HG02678 (cell line): ENCODE measurements at regions not wholly inside any gene's neighbourhood (a gene's known extent, or its start where the extent isn't known, plus 50 kb on each side); places are given as distances from the start of the nearest gene placed in this dataset.
"Not testable (repeated sequence)": the region's sequence is repeated elsewhere in the genome, so short reads cannot be mapped to it uniquely, and the experiment has no call there.

Experiments used
- ATAC-seq: cut with Tn5 transposase; IDR thresholded peaks from one replicate; pipeline ENCODE4 v1.9.1; 2021; ENCODE audit warnings: mild to moderate bottlenecking, moderate library complexity; ENCODE audit not compliant: unreplicated experiment

GRCh38 chr2:185245806-185246205, 492.8 kb upstream of the FSIP2 start:
- ATAC-seq, result no peak

GRCh38 chr2:185246717-185247116, 491.9 kb upstream of the FSIP2 start:
- no peak for ATAC-seq

- peak; percentile 73 for ATAC-seq
Measured at GRCh38 chr2:185255566-185255965, 483.0 kb upstream of the FSIP2 start.

- no peak for ATAC-seq
Measured at GRCh38 chr2:185265747-185266146, 472.9 kb upstream of the FSIP2 start.

GRCh38 chr2:185268651-185269050, 470.0 kb upstream of the FSIP2 start:
- no peak for ATAC-seq

GRCh38 chr2:185274718-185275484, 463.7 kb upstream of the FSIP2 start:
- ATAC-seq, result no peak

GRCh38 chr2:185275979-185276378, 462.6 kb upstream of the FSIP2 start:
- not testable (repeated sequence) for ATAC-seq

DNA sequence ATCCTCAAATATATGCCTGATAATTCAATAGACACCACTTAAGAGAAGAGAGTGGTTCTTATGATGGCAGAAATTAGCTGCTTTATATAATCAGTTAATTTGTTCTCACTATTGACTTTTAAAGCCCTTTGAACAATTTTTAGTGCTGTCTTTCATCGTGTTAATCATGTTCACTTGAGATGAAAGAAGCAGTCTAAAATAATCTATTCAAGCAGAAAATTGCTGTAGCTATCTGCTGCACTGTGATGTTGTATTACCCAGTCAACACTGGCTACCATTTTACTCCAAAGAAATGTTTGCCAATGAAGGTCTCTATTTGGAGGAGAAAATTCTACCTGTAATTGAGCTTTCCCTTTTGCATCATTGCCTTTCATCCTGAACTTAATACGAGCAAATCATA, 459.8 kb upstream of the FSIP2 start:
- no peak for ATAC-seq

DNA sequence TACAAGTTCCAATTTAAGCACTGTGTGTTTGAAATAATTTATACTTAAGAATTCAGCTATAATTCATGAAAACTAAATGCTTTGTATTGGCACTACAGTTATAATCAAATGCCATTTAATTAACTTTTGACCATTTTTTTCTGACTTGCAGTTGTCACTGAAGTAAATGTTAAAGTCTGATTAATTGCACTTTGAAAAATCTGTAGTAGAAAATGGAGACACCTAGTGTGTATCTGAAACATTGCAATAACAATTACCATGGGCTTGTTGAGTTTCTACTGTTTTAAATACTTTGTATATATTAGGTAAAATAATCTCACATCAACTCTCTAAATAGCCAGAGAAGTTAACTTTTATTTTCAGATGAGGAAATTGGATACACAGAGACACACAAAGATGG, 458.6 kb upstream of the FSIP2 start:
- no peak for ATAC-seq

DNA sequence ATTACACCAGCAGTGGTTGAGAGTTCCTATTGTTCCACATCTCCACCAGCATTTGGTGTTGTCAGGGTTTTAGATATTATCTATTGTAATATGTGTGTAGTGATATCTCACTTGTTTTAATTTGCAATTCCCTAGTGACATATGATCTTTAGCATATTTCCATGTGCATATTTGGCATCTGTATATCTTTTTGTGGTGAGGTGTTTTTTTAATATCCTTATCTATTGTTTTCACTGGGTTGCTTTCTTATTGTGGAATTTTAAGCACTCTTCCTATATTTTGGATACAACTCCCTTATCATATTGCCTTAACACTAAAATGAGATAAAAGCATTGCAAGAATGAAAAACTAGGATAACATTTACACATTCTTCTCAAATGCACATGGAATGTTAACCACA, 453.9 kb upstream of the FSIP2 start:
- ATAC-seq, result no peak

DNA sequence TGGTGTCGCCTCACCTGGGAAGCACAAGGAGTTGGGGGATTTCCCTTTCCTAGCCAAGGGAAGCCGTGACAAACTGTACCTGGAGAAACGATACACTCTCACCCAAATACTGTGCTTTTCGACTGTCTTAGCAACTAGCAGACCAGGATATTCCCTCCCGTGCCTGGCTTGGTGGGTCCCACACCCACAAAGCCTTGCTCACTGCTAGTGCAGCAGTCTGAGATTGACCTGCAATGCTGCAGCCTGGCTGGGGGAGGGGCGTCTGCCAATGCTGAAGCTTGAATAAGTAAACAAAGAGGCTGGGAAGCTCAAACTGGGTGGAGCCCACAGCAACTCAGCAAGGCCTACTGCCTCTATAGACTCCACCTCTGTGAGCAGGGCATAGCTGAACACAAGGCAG, 448.6 kb upstream of the FSIP2 start:
- not testable (repeated sequence) for ATAC-seq

DNA sequence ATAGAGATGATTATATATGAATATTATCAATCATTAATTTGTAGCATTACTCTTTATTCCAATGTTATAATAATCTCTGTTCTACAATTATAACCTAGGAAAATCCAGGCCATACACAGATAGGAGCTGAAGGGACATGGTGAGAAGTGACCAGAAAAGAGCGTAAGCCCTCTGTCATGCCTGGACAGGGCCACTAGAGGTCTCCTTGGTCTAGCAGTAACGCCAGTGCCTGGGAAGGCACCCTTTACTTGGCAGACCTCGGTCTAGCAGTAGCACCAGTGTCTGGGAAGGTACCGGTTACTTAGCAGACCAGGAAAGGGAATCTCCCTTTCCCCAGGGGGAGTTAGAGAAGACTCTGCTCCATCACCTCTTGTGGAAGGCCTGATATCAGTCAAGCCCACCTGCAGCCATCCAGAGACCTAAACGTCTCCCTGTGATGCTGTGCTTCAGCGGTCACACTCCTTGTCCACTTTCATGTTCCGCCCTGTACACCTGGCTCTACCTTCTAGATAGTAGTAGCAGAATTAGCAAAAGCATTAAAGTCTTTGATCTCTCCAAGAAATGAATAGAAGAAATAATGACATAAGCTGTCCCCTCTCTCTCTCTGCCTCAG, 447.5 kb upstream of the FSIP2 start:
- ATAC-seq, result peak; percentile 100

DNA sequence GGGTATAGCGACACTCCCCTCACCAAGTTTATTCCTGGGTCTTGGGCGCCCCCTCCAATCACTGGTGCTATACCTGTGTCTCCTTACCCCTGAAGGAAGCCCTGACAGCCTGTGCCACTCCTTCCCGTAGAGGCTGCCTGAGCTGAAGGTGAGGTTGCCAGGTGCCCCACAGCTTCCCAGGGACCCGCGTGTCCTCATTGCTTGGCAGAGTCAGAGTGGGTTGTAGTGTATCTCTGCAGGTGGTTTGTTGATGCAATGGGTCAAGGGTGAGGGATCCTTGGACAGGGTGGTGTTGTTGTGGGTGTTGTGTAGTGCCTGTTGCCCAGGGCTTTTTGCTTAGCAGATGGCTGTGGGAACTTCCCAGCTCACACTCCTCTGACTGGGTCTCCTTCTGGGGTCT, 438.7 kb upstream of the FSIP2 start:
- no peak for ATAC-seq

DNA sequence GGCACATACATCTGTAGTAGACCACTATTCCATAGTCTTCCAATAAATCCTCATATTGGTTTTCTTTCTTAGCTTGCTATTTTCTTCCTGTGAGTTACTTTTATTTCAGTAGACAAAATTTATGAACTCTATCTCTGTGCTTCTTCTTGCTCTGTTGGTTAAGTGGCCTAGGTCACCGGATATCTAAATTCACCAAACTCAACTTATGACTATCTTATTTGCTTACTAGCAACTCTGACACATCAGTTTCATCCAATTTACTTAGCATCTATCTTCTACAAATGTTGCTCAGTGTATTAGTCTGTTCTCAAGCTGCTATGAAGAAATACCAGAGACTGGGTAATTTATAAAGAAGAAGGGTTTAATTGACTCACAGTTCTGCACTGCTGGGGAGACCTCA, 432.5 kb upstream of the FSIP2 start:
- no peak for ATAC-seq

DNA sequence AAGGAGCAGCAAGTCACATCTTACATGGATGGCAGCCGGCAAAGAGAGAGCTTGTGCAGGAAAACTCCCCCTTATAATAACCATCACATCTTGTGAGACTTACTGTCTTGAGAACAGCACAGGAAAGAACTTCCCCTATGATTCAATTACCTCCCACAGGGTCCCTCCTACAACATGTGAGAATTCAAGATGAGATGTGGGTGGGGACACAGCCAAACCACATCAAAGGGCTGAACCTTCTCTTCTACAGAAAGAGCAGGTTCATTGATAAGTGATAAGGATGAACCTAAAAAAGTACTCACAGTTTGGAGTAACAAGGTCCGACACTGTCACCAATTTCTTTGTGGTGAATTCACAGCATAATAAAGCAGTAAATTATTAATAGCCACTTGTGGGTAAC, 422.2 kb upstream of the FSIP2 start:
- peak; percentile 83 for ATAC-seq

- no peak for ATAC-seq
Measured at GRCh38 chr2:185318271-185318724, 420.3 kb upstream of the FSIP2 start.

GRCh38 chr2:185335879-185336278, 402.7 kb upstream of the FSIP2 start:
- ATAC-seq, result no peak

GRCh38 chr2:185337033-185337432, 401.6 kb upstream of the FSIP2 start:
- ATAC-seq, result no peak

- ATAC-seq, result no peak
Measured at GRCh38 chr2:185338104-185338503, 400.5 kb upstream of the FSIP2 start.

DNA sequence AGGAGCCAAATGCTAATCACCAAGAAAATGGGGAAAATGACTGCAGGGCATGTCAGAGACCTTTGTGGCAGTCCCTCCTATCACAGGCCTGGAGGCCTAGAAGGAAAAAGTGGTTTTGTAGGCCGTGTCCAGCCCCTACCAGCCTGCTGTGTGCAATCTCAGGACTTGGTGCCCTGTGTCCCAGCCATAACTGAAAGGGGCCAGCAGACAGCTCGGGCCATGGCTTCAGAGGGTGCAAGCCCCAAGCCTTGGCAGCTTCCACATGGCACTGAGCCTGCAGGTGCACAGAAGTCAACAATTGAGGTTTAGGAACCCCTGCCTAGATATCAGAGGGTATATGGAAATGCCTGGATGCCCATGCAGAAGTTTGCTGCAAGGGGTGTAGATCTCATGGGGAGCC, 391.2 kb upstream of the FSIP2 start:
- ATAC-seq, result no peak

DNA sequence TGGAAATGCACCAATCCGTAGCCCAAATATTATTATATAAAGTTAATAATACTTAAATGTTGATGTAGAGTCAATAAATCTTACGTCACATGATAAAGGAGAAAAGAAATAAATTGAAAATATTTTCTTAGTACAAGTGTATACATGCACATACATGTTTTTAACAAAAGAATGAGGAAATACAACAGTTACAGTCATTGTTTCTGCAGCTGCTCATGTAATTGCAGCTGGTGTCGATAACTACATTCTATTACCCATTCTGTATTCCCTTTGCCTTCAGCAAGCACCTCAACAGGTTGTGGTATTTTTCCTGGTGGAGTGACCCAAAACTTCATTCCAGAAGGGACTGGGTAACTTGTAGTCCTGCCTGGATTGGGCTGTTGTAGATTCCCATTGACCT, 377.8 kb upstream of the FSIP2 start:
- no peak for ATAC-seq

DNA sequence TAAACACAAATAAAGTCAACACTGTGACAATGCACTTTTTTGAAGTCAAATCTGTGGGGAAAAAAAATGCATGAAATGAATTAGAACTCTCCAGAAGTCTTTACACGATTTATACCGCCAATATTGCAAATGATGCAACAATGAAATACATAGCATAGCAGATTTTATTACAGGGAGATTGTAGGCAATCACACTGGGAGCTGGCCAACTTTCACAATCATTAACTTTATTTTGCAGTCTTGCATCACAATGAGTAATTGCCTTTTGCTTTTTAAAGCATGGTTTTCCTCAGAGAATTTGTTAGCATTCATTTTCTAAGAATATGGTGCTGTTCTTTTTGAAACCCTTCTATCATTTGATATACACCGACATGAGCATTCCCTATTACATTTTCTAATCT, 366.4 kb upstream of the FSIP2 start:
- no peak for ATAC-seq

- ATAC-seq, result no peak
Measured at GRCh38 chr2:185373229-185373628, 365.4 kb upstream of the FSIP2 start.
